Upper lobe of left lung (tissue), 4 donors: ENCODE measurements at regions not wholly inside any gene's neighbourhood (a gene's known extent, or its start where the extent isn't known, plus 50 kb on each side); places are given as distances from the start of the nearest gene placed in this dataset.

Source experiments
- CTCF ChIP-seq, 6 experiments: fragments of 450-650 bp in 4 of 6; fragments of 200-600 bp in 2 of 6; sonication (generic) in 2 of 6; IDR thresholded peaks; one replicate each; pipeline ENCODE4 v1.5.1; 2016 to 2019; ENCODE audit warnings: antibody characterized with exemption in 6 of 6
- POLR2A ChIP-seq, 4 donors: fragments of 450-650 bp; IDR thresholded peaks; one replicate each; pipeline ENCODE4 v1.5.1; 2016 to 2017; ENCODE audit warnings: antibody characterized with exemption in 4 of 4, mild to moderate bottlenecking in 2 of 4
- POLR2AphosphoS5 ChIP-seq, 2 donors: sonication (generic); formaldehyde crosslinking; IDR thresholded peaks; one replicate each; pipeline ENCODE4 v1.5.1; 2017; ENCODE audit warnings: antibody characterized with exemption in 2 of 2

GRCh38 chr3:84724877-84725276, 233.9 kb upstream of the CADM2 start:
- no peak for TF ChIP-seq POLR2A (IDR thresholded peaks at IDR 0.05)
- TF ChIP-seq POLR2AphosphoS5 (IDR thresholded peaks at IDR 0.05) = no peak
- no peak for TF ChIP-seq CTCF (IDR thresholded peaks at IDR 0.05)
